ENCODE measurements at regions not wholly inside any gene's neighbourhood (a gene's known extent, or its start where the extent isn't known, plus 50 kb on each side); places are given as distances from the start of the nearest gene placed in this dataset.

DNA sequence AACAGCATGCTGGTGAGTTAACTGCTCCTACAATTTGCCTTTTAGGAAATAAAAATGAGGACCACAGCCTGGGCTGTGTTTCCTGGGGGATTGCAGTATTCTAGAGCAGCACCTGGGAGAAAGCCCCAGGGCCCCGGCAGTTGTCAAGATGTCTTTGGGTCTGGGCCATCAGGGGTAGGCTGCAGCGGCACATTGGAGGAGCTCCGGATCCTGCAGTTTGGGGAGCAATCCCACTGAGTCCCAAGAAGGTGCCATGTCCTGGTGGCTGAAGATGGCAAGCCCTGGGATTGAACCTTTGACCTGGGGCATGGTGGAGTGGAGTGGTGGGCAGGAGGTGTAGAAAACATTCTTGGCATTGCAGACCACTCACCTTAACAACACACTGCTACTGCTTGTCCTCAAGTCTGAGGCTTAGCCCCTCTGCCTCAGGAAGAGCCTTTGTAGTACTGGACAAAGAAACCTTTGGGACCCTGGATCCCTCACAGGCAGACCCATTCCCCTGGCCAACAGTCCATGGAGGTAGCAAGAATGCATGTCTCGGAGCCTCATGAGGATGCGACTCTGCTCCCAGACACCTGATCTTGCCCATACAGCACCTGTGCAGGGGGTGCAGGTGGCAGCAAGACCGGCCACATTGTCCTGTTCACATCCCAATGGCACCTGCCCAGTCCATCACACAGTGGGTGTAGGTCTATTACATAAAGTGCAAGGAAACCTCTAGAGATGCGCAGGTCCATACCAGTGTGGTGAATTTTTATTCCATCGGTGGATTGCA, 159.1 kb upstream of the IRX2 start:
- no peak for TF ChIP-seq POLR2A (IDR thresholded peaks at IDR 0.05)
- TF ChIP-seq CTCF (IDR thresholded peaks at IDR 0.05): no peak

All from breast epithelium (tissue), 3 donors.